OCI-LY1 (cell line): ENCODE measurements at regions not wholly inside any gene's neighbourhood (a gene's known extent, or its start where the extent isn't known, plus 50 kb on each side); places are given as distances from the start of the nearest gene placed in this dataset.

ENCODE experiments used
- H2AFZ ChIP-seq: fragments of 200-600 bp; sonication (generic), shearing (Covaris generic); 2 replicates; pipeline ENCODE4 v1.6.0; 2014; ENCODE audit warnings: antibody characterized with exemption, mild to moderate bottlenecking, low read length
- H3F3A ChIP-seq: fragments of 200-600 bp; sonication (generic), shearing (Covaris generic); 2 replicates; pipeline ENCODE4 v1.6.0; 2014; ENCODE audit warnings: mild to moderate bottlenecking, antibody characterized with exemption, low read length, moderate library complexity; ENCODE audit not compliant: insufficient read depth
- H3K27ac ChIP-seq: fragments of 200-600 bp; sonication (generic); 2 replicates; pipeline ENCODE4 v1.5.1; 2014; ENCODE audit warnings: low read length, mixed run types, mild to moderate bottlenecking, low read depth; ENCODE audit not compliant: poor library complexity, severe bottlenecking
- H3K27me3 ChIP-seq: fragments of 200-600 bp; sonication (generic); 2 replicates; pipeline ENCODE4 v1.6.0; 2014; ENCODE audit warnings: antibody characterized with exemption, mild to moderate bottlenecking, low read length, moderate library complexity; ENCODE audit not compliant: insufficient read depth
- H3K36me3 ChIP-seq: fragments of 200-600 bp; sonication (generic); 2 replicates; pipeline ENCODE4 v1.6.1; 2014; ENCODE audit warnings: mild to moderate bottlenecking, antibody characterized with exemption, low read length, moderate library complexity, mixed read lengths; ENCODE audit not compliant: insufficient read depth
- H3K4me1 ChIP-seq: fragments of 200-600 bp; sonication (generic); 2 replicates; pipeline ENCODE4 v1.5.1; 2014; ENCODE audit warnings: mild to moderate bottlenecking, low read length, moderate library complexity; ENCODE audit not compliant: insufficient read depth, severe bottlenecking
- H3K4me2 ChIP-seq: fragments of 200-600 bp; sonication (generic), shearing (Covaris generic); 2 replicates; pipeline ENCODE4 v1.6.1; 2014; ENCODE audit warnings: low read length
- H3K4me3 ChIP-seq: fragments of 200-600 bp; sonication (generic); 2 replicates; pipeline ENCODE4 v1.5.1; 2014; ENCODE audit warnings: low read length, low read depth, mild to moderate bottlenecking, mixed read lengths; ENCODE audit not compliant: poor library complexity, severe bottlenecking
- H3K79me2 ChIP-seq: fragments of 200-600 bp; shearing (Covaris generic); 2 replicates; pipeline ENCODE4 v1.6.1; 2016; ENCODE audit warnings: mixed run types, low read length, mixed read lengths; ENCODE audit not compliant: insufficient read depth
- H3K9ac ChIP-seq: fragments of 200-600 bp; sonication (generic), shearing (Covaris generic); 2 replicates; pipeline ENCODE4 v1.6.1; 2014; ENCODE audit warnings: mild to moderate bottlenecking, low read length, mixed read lengths
- H3K9me2 ChIP-seq: fragments of 200-600 bp; sonication (generic), shearing (Covaris generic); 2 replicates; pipeline ENCODE4 v1.6.1; 2014; ENCODE audit warnings: low read depth, mild to moderate bottlenecking, low read length, mixed read lengths
- H3K9me3 ChIP-seq: fragments of 200-600 bp; shearing (Covaris generic); 2 replicates; pipeline ENCODE4 v1.6.1; 2014; ENCODE audit warnings: low read length, mixed read lengths
- H4K20me1 ChIP-seq: fragments of 200-600 bp; sonication (generic), shearing (Covaris generic); 2 replicates; pipeline ENCODE4 v1.6.0; 2016; ENCODE audit warnings: mild to moderate bottlenecking, low read length; ENCODE audit not compliant: insufficient read depth
- CTCF ChIP-seq: fragments of 200-600 bp; sonication (generic), shearing (Covaris generic); IDR thresholded peaks from 2 replicates; pipeline ENCODE4 v1.5.1; 2017; ENCODE audit warnings: mild to moderate bottlenecking, antibody characterized with exemption, low read length, moderate library complexity, mixed read lengths
- EZH2 ChIP-seq: fragments of 200-600 bp; sonication (generic), shearing (Covaris generic); IDR thresholded peaks from 2 replicates; pipeline ENCODE4 v1.8.0; 2017; ENCODE audit warnings: borderline replicate concordance, mixed run types, mild to moderate bottlenecking, antibody characterized with exemption, low read length, moderate library complexity, mixed read lengths

- H3K4me2 ChIP-seq, result no peak overlapping the region
- no peak overlapping the region for H3K9ac ChIP-seq
- no peaks in the 10 kb centered on the region for H3K27me3 ChIP-seq
- H3K79me2 ChIP-seq, result no peaks in the 10 kb centered on the region
- peaks cover 5% of the 10 kb centered on the region for H3K4me1 ChIP-seq
- no peaks in the 10 kb centered on the region for H3K9me2 ChIP-seq
- no peak overlapping the region for H3K27ac ChIP-seq
- H3K4me3 ChIP-seq, result no peak overlapping the region
- TF ChIP-seq EZH2 (no peak), CTCF (no peak)
- no peaks in the 10 kb centered on the region for H3K36me3 ChIP-seq
- H4K20me1 ChIP-seq, result no peaks in the 10 kb centered on the region
- no peaks in the 10 kb centered on the region for H3F3A ChIP-seq
- no peaks in the 10 kb centered on the region for H3K9me3 ChIP-seq
- no peak overlapping the region for H2AFZ ChIP-seq
Observed at GRCh38 chr4:115275615-115276014, 162.2 kb upstream of the NDST4 start.

GRCh38 chr4:115274545-115274944 lies 161.1 kb upstream of the NDST4 start:
- Histone ChIP-seq H3K36me3 (no peaks in the 10 kb centered on the region), H3F3A (no peaks in the 10 kb centered on the region), H3K9me2 (no peaks in the 10 kb centered on the region), H3K4me2 (no peak overlapping the region), H3K27me3 (no peaks in the 10 kb centered on the region), H4K20me1 (no peaks in the 10 kb centered on the region), H3K27ac (no peak overlapping the region), H3K79me2 (no peaks in the 10 kb centered on the region), H3K4me3 (no peak overlapping the region), H2AFZ (0 out of 2 replicates have a peak overlapping the region, but pooled peaks have one; percentile 24), H3K9ac (no peak overlapping the region), H3K9me3 (no peaks in the 10 kb centered on the region), H3K4me1 (peaks cover 5% of the 10 kb centered on the region)
- no peak for TF ChIP-seq EZH2

GRCh38 chr4:115272594-115272993 lies 159.2 kb upstream of the NDST4 start:
- no peaks in the 10 kb centered on the region for H3K36me3 ChIP-seq
- no peak overlapping the region for H3K9ac ChIP-seq
- no peak overlapping the region for H3K27ac ChIP-seq
- no peaks in the 10 kb centered on the region for H3K27me3 ChIP-seq
- no peaks in the 10 kb centered on the region for H3K9me2 ChIP-seq
- H3F3A ChIP-seq, result no peaks in the 10 kb centered on the region
- H3K4me2 ChIP-seq, result no peak overlapping the region
- no peak overlapping the region for H2AFZ ChIP-seq
- H3K9me3 ChIP-seq, result no peaks in the 10 kb centered on the region
- H3K79me2 ChIP-seq, result no peaks in the 10 kb centered on the region
- peaks cover 5% of the 10 kb centered on the region for H3K4me1 ChIP-seq
- no peaks in the 10 kb centered on the region for H4K20me1 ChIP-seq
- TF ChIP-seq CTCF (no peak), EZH2 (no peak)
- no peak overlapping the region for H3K4me3 ChIP-seq

DNA sequence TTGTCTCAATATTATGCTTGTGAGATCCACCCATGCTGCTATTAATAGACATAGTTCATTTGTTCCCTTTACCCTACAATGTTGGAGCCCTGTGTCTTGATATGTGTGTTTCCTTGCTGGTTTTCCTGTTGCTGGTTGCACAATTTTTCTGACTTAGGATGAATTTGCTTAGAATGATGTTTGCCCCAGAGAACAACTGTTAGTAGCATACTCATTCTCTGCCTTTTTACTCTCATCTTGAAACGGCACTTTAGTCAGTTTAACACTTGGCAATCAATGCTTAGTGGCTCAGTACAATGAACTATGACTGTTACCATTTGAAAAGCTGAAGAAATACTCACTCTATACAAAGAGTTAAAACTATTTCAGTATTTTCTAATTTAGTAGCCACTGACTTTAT lies 158.8 kb upstream of the NDST4 start:
- H3K9me2 ChIP-seq, result no peaks in the 10 kb centered on the region
- no peaks in the 10 kb centered on the region for H3K36me3 ChIP-seq
- no peaks in the 10 kb centered on the region for H3K79me2 ChIP-seq
- H4K20me1 ChIP-seq, result no peaks in the 10 kb centered on the region
- no peak overlapping the region for H3K4me2 ChIP-seq
- H3K27ac ChIP-seq, result no peak overlapping the region
- no peaks in the 10 kb centered on the region for H3K27me3 ChIP-seq
- H3K9me3 ChIP-seq, result no peaks in the 10 kb centered on the region
- H2AFZ ChIP-seq, result no peak overlapping the region
- TF ChIP-seq CTCF (no peak), EZH2 (no peak)
- H3K4me3 ChIP-seq, result no peak overlapping the region
- peaks cover 5% of the 10 kb centered on the region for H3K4me1 ChIP-seq
- no peak overlapping the region for H3K9ac ChIP-seq
- no peaks in the 10 kb centered on the region for H3F3A ChIP-seq
